ENCODE measurements at regions not wholly inside any gene's neighbourhood (a gene's known extent, or its start where the extent isn't known, plus 50 kb on each side); places are given as distances from the start of the nearest gene placed in this dataset.
A peak's percentile ranks its signal among the peaks of the same experiment; 100 is the strongest.

DNA sequence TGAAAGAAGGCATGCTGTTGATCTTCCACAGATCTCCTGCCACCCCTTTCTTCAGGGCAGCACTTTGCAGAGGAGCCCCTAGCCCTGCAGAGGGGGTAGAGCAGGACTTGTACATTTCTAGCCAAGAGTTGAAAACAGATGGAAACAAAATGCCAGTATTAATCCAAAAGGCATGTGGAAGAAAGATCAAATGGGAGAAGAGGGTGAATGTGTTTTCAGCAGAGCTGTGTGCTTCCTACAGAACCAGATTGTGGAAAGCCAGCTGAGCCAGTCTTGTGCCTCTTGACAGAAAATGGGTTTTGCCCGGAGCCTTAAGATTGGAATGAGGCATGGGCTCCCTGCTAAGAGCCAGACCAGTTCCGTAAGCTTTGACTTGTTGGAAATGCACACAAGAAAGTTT is 105.2 kb upstream of the TSPAN2 start:
- Mint-ChIP-seq H3K27ac (no peak overlapping the region), H3K36me3 (ENCODE audit: low read depth) (no peaks in the 10 kb centered on the region), H3K27me3 (peaks cover 51% of the 10 kb centered on the region), H3K4me1 (no peaks in the 10 kb centered on the region), H3K4me3 (no peak overlapping the region)
- no peak for DNase-seq
- ATAC-seq = no peak
- no peaks in the 10 kb centered on the region for H3K9me3 ChIP-seq (ENCODE audit: control insufficient read depth, low read length, poor library complexity, severe bottlenecking)

DNA sequence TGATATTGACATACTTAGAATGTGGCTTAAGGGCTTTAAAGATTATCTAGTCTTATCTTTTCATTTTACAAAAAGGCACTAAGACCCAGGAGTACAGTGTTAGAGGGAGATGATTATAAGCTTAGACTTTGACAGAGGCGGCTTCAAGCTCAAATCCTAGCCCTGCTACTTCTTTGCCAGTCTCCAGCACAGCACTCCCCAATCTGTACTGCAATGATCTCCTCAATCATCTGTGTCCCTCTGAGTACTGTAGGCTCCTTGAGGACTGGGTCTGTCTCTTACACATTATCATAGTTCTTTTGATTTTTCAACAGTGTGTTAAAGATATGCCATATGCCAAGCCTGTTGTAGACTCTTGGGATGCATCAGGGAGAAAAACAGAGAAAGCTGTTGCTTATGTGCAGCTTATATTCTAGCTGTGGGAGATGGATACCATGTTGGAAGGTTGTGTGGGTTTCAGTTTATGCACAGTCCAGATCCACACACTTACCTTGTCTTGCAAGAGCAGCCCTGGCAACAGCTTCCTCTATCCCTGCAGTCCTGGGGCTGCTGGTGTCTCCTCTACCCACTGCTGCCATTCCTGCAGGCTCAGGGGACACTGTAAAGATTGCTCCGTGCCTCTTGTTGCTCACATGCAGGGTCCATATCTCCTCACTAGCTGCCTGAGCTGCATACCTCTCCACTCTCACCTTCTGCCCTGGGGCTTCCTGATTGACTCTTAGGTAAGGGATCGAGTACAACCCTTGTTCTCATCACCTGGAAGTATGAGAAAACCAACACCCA is 103.9 kb upstream of the TSPAN2 start:
- Mint-ChIP-seq H3K27ac (no peak overlapping the region), H3K4me1 (no peaks in the 10 kb centered on the region), H3K4me3 (no peak overlapping the region), H3K36me3 (ENCODE audit: low read depth) (no peaks in the 10 kb centered on the region), H3K27me3 (peaks cover 48% of the 10 kb centered on the region)
- ATAC-seq (no peak), DNase-seq (no peak)
- H3K9me3 ChIP-seq (ENCODE audit: control insufficient read depth, low read length, poor library complexity, severe bottlenecking) = no peaks in the 10 kb centered on the region

DNA sequence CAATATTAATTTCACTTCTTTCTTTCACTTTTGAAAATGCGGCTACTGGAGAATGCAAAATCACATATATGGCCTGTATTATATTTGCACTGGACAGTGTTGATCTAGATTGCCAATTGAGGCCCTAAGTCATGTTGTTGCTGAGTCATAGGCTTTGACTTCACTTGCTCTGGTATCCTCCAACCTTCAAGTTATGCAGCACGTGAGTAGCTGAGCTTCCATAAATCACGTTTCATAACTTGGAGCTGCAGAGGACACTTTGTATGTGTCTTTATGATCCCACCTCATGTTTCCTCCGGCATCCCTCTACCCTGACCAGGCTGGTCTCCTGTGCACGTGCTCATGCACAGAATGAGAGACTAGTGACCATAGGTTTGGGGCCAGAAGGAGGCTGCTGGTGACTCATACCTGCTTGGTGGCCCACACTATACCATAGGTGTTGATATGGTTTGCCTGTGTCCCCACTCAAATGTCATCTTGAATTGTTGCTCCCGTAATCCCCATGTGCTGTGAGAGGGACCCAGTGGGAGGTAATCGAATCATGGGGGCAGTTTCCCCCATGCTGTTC is 103.0 kb upstream of the TSPAN2 start:
- ATAC-seq (no peak), DNase-seq (no peak)
- Mint-ChIP-seq H3K27ac (no peak overlapping the region), H3K36me3 (ENCODE audit: low read depth) (no peaks in the 10 kb centered on the region), H3K4me3 (no peak overlapping the region), H3K27me3 (peaks cover 39% of the 10 kb centered on the region), H3K4me1 (no peaks in the 10 kb centered on the region)
- no peaks in the 10 kb centered on the region for H3K9me3 ChIP-seq (ENCODE audit: control insufficient read depth, low read length, poor library complexity, severe bottlenecking)

DNA sequence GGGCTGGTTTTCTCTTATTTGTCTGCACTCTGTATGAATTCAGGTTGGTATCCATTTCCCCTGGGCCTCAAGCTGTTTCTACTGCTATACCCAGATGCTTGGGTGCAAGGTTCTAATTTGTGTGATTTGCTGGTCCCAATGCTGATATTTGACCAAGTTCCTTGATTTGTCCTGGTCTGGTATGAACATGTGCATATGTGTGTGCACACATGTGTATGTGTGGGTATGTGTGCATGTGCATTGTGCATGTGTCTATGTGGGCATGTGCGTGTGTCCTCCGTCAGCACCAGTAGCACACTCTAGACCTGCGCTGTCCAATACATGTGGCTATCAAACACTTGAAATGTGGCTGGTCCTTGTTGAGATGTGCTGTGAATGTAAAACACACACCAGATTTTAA is 102.4 kb upstream of the TSPAN2 start:
- no peaks in the 10 kb centered on the region for H3K9me3 ChIP-seq (ENCODE audit: control insufficient read depth, low read length, poor library complexity, severe bottlenecking)
- no peak for ATAC-seq
- Mint-ChIP-seq H3K36me3 (ENCODE audit: low read depth) (no peaks in the 10 kb centered on the region), H3K4me1 (no peaks in the 10 kb centered on the region), H3K27ac (no peak overlapping the region), H3K4me3 (no peak overlapping the region), H3K27me3 (peaks cover 33% of the 10 kb centered on the region)
- DNase-seq = no peak

DNA sequence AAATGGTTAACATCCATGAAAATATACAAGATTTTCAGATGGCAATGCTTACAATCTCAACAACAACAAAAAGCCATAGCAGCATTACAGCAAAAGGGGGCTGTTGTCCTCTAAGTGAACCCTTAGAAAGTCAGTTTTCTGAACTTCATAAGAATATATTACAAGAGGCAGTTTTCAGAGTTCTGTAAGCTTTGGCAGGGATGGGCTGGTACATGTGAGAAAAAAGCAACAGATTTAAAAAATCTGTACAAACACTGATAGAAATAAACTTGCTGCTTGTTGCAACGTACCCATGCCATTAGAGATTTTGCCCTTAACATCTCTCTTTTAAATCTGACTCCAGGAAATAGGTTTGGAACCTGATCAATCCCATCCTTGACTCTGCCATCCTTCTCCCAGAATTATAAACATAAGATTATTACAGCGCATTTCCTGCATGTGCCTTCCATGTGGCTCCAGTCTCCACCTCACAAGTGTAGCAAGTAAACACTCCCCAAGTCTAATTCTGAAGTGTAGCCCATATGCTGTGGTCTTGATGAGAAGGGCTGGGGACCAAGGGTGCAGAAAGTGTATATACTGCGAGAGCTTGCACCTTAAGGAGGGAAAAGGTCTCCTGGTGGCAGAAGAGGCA is 101.4 kb upstream of the TSPAN2 start:
- DNase-seq (no peak), ATAC-seq (no peak)
- no peaks in the 10 kb centered on the region for H3K9me3 ChIP-seq (ENCODE audit: control insufficient read depth, low read length, poor library complexity, severe bottlenecking)
- H3K27ac Mint-ChIP-seq = no peak overlapping the region
- H3K27me3 Mint-ChIP-seq = peaks cover 33% of the 10 kb centered on the region
- H3K4me3 Mint-ChIP-seq = no peak overlapping the region
- no peaks in the 10 kb centered on the region for H3K4me1 Mint-ChIP-seq
- H3K36me3 Mint-ChIP-seq (ENCODE audit: low read depth) = no peaks in the 10 kb centered on the region

DNA sequence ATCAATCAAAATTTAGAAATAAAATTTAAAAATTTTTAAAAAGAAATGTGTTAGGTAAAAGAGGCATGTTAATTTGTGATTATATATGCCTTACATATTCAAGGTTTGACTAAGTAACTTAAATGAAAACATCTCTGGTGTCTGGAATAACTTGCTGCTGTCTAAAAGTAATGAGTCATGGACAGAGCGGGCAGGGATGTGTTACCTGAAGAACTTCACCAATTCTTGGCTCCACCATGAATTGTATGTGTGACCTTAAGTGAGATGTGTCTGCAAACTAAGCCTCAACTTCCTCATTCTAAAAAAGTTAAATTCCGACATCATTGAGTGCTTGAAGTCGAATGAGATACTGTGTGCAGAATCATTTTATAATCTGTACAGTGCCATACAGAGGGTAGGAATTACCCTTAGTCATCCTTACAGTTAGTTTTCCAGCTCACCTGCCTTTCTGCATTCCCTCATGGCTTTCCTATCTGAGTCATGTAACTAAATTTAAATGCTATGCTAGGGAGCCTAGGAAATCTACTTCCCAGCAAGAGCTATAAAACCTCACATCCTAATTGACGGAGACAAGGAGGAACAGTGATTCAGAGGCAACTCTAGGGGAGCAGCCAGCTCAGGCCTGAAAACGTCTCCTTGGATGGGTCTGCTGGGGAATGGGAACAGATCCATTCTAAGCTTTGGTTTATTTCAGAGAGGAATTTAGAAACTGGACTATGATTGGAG is 100.7 kb upstream of the TSPAN2 start:
- peaks cover 1% of the 10 kb centered on the region for H3K4me1 Mint-ChIP-seq

DNA sequence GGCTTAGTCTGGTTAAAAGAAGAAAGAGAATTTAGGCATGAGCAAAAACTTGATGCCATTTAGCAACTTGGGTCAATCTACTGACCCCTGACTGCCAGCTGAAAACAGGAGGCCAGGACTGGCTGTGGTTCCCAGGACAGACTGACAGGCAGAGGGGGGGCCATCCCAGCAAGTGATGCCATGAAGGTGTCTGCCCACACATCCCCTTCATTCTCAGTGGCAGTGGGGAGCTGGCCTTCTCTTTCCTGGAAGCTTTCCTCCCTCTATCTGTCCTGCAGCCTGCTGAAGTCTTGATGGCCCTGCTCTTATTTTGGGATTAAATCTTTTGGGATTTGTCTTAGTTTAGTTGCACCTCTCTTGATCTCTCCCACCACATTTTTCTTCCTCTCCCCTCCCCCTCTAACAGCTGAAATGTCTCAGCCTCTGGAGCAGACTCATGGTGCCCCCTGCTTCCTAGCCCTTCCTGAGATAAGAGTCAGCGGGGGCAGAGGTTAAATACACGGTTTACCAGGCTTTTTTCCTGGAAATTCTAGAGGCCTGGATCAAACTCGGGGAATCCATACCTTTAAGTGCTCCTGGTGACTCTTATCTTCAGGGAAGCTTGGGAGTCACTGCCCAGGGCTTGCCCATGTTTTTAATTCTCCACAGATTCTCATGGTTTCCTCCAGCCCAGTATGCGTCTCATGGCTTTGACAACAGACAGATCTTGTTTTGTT is 99.5 kb upstream of the TSPAN2 start:
- H3K4me1 Mint-ChIP-seq = peaks cover 3% of the 10 kb centered on the region
- no peak overlapping the region for H3K27ac Mint-ChIP-seq
- H3K4me3 Mint-ChIP-seq = no peak overlapping the region
- ATAC-seq (no peak), DNase-seq (no peak)
- no peaks in the 10 kb centered on the region for H3K36me3 Mint-ChIP-seq (ENCODE audit: low read depth)
- no peaks in the 10 kb centered on the region for H3K9me3 ChIP-seq (ENCODE audit: control insufficient read depth, low read length, poor library complexity, severe bottlenecking)
- peaks cover 22% of the 10 kb centered on the region for H3K27me3 Mint-ChIP-seq

More for the DNA sequence above, 100.7 kb upstream of the TSPAN2 start:
- no peaks in the 10 kb centered on the region for H3K9me3 ChIP-seq (ENCODE audit: control insufficient read depth, low read length, poor library complexity, severe bottlenecking)
- DNase-seq (no peak), ATAC-seq (no peak)
- Mint-ChIP-seq H3K27ac (no peak overlapping the region), H3K4me3 (no peak overlapping the region), H3K27me3 (peaks cover 33% of the 10 kb centered on the region), H3K36me3 (ENCODE audit: low read depth) (no peaks in the 10 kb centered on the region)

DNA sequence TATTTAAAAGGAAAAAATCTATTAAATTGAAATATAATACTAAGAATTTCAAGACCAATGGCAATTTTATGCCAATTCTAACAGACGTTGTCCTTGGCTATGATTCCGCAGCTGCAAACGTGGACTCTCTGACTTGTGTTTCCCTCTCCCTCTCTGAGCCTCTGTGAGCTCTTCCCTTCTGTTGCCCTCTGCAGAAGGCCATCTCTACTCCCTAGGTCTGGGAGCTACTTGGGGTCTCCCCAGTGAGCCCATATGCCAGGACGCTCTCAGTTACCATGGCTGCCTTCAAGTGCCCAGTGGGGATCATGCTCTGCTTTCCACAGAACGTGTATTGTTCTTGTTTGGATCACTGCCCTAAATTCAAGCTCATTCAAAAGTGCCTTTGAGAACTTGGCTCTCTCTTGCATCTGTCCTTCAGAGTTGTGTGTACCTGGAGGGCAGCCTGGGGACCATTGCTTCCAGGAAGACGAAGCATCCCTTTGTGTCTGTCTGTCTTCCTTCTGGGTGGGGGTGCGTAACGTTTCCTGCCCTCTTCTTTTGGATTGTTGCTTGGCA is 97.5 kb upstream of the TSPAN2 start:
- peaks cover 16% of the 10 kb centered on the region for H3K27me3 Mint-ChIP-seq
- H3K27ac Mint-ChIP-seq = no peak overlapping the region

DNA sequence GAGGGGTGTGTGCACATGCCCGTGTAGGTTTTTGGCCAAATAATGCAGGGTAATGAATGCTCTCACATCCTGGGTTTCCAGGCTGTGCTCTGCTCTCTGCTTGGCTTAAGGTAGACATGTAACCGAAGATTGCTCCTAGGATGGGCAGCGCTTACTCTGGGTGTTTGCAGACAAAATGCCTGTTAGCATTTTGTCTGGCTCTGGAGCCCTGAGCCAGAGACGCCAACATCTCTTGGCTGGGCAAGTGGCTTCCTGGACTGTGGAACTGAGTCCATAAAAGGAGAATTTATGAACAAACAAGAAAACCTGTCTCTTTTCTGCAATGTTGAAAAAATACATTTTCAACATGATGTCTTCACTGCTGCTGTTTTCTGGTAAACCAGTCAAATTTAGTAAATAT is 96.0 kb upstream of the TSPAN2 start:
- H3K27ac Mint-ChIP-seq = no peak overlapping the region
- H3K4me3 Mint-ChIP-seq = no peak overlapping the region
- ATAC-seq (no peak), DNase-seq (no peak)
- H3K4me1 Mint-ChIP-seq = peaks cover 5% of the 10 kb centered on the region
- no peaks in the 10 kb centered on the region for H3K36me3 Mint-ChIP-seq (ENCODE audit: low read depth)
- H3K27me3 Mint-ChIP-seq = peaks cover 16% of the 10 kb centered on the region
- H3K9me3 ChIP-seq (ENCODE audit: control insufficient read depth, low read length, poor library complexity, severe bottlenecking) = no peaks in the 10 kb centered on the region

More for the DNA sequence above, 97.5 kb upstream of the TSPAN2 start:
- no peak for DNase-seq
- Mint-ChIP-seq H3K36me3 (ENCODE audit: low read depth) (no peaks in the 10 kb centered on the region), H3K4me3 (no peak overlapping the region), H3K4me1 (peaks cover 5% of the 10 kb centered on the region)
- H3K9me3 ChIP-seq (ENCODE audit: control insufficient read depth, low read length, poor library complexity, severe bottlenecking) = no peaks in the 10 kb centered on the region
- ATAC-seq = no peak

DNA sequence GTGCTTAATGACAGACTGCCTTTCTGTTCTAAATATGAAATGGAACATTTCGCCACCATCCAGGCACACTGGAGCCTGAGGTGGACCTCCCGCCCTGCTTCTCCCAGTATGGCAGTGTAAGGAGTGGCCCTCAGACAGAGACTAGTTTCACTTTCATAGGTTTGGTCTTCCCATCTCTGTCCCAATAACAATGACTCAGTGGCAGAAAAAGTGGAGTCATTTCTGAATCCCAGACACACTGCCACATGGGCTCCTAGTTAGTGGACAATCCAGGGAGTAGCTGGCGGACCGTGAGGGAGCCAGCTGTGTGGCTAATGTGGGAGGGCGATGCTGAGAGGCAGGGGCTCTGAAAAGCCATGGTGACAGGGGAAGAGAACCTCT is 95.6 kb upstream of the TSPAN2 start:
- peak overlapping the region; percentile 69 for H3K27ac Mint-ChIP-seq
- peak overlapping the region; percentile 41 for H3K4me3 Mint-ChIP-seq
- no peak for DNase-seq
- no peak for ATAC-seq
- H3K36me3 Mint-ChIP-seq (ENCODE audit: low read depth) = no peaks in the 10 kb centered on the region
- H3K27me3 Mint-ChIP-seq = peaks cover 20% of the 10 kb centered on the region
- no peaks in the 10 kb centered on the region for H3K9me3 ChIP-seq (ENCODE audit: control insufficient read depth, low read length, poor library complexity, severe bottlenecking)
- H3K4me1 Mint-ChIP-seq = peaks cover 5% of the 10 kb centered on the region

DNA sequence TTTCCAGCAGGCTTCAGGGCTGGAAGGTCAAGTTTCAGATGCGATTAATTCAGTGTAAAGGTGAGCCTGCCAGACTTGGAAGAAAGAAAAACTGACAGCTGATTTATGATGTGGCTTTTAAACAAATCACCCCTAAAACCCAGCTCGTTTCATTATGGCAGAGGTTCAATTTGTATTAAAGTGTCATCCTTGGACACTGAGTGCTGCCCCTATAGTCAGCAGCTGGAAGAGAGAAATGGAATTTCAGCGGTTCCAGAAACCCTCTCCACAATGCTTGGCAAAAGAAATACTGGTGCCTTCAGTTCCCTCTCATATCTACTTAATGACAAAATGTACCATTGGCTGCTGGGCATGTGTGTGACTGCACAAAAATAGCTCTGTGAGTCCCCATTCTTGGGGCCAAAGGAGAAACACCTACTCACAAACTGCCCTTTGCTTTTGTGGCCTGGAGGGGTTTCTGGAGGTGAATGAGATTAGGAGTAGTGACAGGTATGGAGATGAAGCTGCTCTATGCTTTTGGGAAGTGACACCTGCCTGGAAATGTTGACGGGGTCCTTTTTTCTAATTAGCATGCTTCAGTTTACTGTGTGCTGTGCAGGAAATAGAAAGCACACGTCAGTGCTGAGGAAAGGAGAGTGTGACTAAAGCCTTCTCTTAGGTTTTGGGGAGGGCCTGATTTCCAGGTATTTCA is 95.1 kb upstream of the TSPAN2 start:
- Mint-ChIP-seq H3K36me3 (ENCODE audit: low read depth) (no peaks in the 10 kb centered on the region), H3K27ac (peak overlapping the region; percentile 69), H3K4me1 (peaks cover 5% of the 10 kb centered on the region), H3K27me3 (peaks cover 21% of the 10 kb centered on the region), H3K4me3 (peak overlapping the region; percentile 41)
- ATAC-seq (no peak), DNase-seq (no peak)
- no peaks in the 10 kb centered on the region for H3K9me3 ChIP-seq (ENCODE audit: control insufficient read depth, low read length, poor library complexity, severe bottlenecking)

DNA sequence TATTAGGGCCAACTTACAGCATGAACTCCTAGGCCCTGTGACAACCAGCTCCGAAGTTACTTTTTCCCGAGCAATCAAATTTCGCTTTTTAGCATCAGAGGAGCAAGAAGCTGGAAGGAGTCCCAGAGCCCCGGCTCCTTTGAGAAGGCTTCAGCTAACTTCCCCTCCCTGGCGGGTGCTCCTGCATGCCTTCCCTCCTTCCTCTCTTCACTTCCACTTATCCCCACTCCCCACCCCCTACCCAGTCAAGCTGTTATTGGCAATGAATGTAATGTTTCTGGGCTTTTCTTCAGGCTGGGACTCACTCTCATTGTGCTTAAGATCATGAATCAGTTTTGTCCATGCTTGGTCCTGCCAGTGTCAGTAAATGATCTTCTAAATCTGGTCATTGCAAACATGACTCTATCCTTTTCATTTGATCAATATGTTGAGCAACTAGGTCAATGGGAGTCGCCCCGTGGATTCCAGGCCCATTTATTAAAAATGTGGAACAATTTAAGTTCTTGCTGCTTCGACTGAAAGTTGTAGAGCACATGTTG is 94.5 kb upstream of the TSPAN2 start:
- Mint-ChIP-seq H3K36me3 (ENCODE audit: low read depth) (no peaks in the 10 kb centered on the region), H3K4me3 (no peak overlapping the region), H3K27ac (no peak overlapping the region), H3K27me3 (peaks cover 21% of the 10 kb centered on the region), H3K4me1 (peaks cover 5% of the 10 kb centered on the region)
- H3K9me3 ChIP-seq (ENCODE audit: control insufficient read depth, low read length, poor library complexity, severe bottlenecking) = no peaks in the 10 kb centered on the region
- no peak for ATAC-seq
- DNase-seq = no peak

Measured in T-helper 17 cell (primary cell).